ENCODE measurements at regions not wholly inside any gene's neighbourhood (a gene's known extent, or its start where the extent isn't known, plus 50 kb on each side); places are given as distances from the start of the nearest gene placed in this dataset.

DNA sequence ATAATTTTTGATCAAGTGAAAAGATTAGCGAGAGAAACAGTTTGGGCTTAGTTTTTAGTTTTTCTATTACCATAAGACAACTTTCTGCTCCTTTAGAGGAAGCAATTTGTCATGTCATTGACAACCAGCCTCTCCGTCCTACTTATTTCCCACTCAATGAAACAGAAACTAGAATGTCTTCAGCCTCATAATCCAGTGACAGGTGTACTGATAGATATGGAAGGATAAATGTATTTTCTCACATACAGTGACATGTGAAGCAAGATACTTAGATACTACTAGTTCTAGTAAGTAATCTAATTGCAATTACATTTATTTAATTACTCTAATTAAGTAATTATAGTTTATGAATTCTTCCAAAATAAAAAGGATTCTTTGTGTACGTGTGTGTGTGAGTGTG lies 429.7 kb downstream of the CDH10 start:
- TF ChIP-seq, protein P1, sequence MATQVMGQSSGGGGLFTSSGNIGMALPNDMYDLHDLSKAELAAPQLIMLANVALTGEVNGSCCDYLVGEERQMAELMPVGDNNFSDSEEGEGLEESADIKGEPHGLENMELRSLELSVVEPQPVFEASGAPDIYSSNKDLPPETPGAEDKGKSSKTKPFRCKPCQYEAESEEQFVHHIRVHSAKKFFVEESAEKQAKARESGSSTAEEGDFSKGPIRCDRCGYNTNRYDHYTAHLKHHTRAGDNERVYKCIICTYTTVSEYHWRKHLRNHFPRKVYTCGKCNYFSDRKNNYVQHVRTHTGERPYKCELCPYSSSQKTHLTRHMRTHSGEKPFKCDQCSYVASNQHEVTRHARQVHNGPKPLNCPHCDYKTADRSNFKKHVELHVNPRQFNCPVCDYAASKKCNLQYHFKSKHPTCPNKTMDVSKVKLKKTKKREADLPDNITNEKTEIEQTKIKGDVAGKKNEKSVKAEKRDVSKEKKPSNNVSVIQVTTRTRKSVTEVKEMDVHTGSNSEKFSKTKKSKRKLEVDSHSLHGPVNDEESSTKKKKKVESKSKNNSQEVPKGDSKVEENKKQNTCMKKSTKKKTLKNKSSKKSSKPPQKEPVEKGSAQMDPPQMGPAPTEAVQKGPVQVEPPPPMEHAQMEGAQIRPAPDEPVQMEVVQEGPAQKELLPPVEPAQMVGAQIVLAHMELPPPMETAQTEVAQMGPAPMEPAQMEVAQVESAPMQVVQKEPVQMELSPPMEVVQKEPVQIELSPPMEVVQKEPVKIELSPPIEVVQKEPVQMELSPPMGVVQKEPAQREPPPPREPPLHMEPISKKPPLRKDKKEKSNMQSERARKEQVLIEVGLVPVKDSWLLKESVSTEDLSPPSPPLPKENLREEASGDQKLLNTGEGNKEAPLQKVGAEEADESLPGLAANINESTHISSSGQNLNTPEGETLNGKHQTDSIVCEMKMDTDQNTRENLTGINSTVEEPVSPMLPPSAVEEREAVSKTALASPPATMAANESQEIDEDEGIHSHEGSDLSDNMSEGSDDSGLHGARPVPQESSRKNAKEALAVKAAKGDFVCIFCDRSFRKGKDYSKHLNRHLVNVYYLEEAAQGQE (IDR thresholded peaks at IDR 0.05; ENCODE audit: low read depth): no peak
- TF ChIP-seq TCF12 (IDR thresholded peaks at IDR 0.05; ENCODE audit: low read depth): no peak
- no peak for TF ChIP-seq TAF1 (IDR thresholded peaks at IDR 0.05; ENCODE audit: low read depth)
- TF ChIP-seq ZBTB7A (IDR thresholded peaks at IDR 0.05; ENCODE audit: low read depth): no peak
- no peak for TF ChIP-seq USF1 (IDR thresholded peaks at IDR 0.05)
